K562 (cell line): ENCODE measurements at regions not wholly inside any gene's neighbourhood (a gene's known extent, or its start where the extent isn't known, plus 50 kb on each side); places are given as distances from the start of the nearest gene placed in this dataset.

ENCODE experiments used
- ATF7 ChIP-seq: fragments of 450-650 bp; IDR thresholded peaks from 2 replicates; pipeline ENCODE4 v1.7.1; 2014; ENCODE audit warnings: mild to moderate bottlenecking, moderate library complexity
- BHLHE40 ChIP-seq: IDR thresholded peaks from 2 replicates; pipeline ENCODE4 v1.6.1; 2011; ENCODE audit warnings: low read length, improper control_type of control experiment
- CREB5 ChIP-seq: fragments of 250-450 bp; sonication (Bioruptor Pico); IDR thresholded peaks from 2 replicates; pipeline ENCODE4 v1.5.0; 2020; ENCODE audit warnings: mild to moderate bottlenecking
- EP300 ChIP-seq: IDR thresholded peaks from 2 replicates; pipeline ENCODE4 v1.6.1; 2012; ENCODE audit warnings: low read length, improper control_type of control experiment
- FOSL1 ChIP-seq: fragments of 200-800 bp; sonication (Bioruptor generic); conservative IDR thresholded peaks from 2 replicates; pipeline ENCODE4 v1.6.1; 2016; ENCODE audit warnings: missing genetic modification characterization, missing compliant biosample characterization
- FOXK1 ChIP-seq: sonication (generic); formaldehyde crosslinking; IDR thresholded peaks from 2 replicates; pipeline ENCODE4 v1.8.0; 2022; ENCODE audit warnings: missing genetic modification reagents, mild to moderate bottlenecking, borderline replicate concordance
- NFE2L1 ChIP-seq: fragments of 450-650 bp; IDR thresholded peaks from 2 replicates; pipeline ENCODE4 v1.6.1; 2016; ENCODE audit warnings: missing genetic modification characterization, low read depth, mild to moderate bottlenecking, missing compliant biosample characterization, moderate library complexity, borderline replicate concordance
- NR2C2 ChIP-seq, 2 experiments: fragments of 200-800 bp in 1 of 2; sonication (Bioruptor generic) in 1 of 2; sonication (generic) in 1 of 2; formaldehyde crosslinking in 1 of 2; IDR thresholded peaks; 2 replicates each; pipeline versions ENCODE4 v1.6.1 to v1.8.0; 2016 to 2022; ENCODE audit warnings: mild to moderate bottlenecking in 1 of 2, missing compliant biosample characterization in 1 of 2, missing genetic modification characterization in 1 of 2, missing genetic modification reagents in 1 of 2
- POLR2AphosphoS2 ChIP-seq: IDR thresholded peaks from 2 replicates; pipeline ENCODE4 v1.6.1; 2012; ENCODE audit warnings: low read length, improper control_type of control experiment
- RFX5 ChIP-seq: IDR thresholded peaks from 2 replicates; pipeline ENCODE4 v1.6.1; 2011; ENCODE audit warnings: low read depth, mild to moderate bottlenecking, improper control_type of control experiment, low read length
- SMAD3 ChIP-seq: fragments of 450-650 bp; formaldehyde crosslinking; conservative IDR thresholded peaks from 2 replicates; pipeline ENCODE4 v1.4.0; 2020; ENCODE audit warnings: mild to moderate bottlenecking
- ZNF3 ChIP-seq: fragments of 250-450 bp; sonication (Bioruptor Pico); IDR thresholded peaks from 2 replicates; pipeline ENCODE4 v1.5.0; 2021; ENCODE audit warnings: mild to moderate bottlenecking, moderate library complexity
- ZZZ3 ChIP-seq: fragments of 450-650 bp; IDR thresholded peaks from 2 replicates; pipeline ENCODE4 v1.6.1; 2016; ENCODE audit warnings: antibody characterized with exemption, mild to moderate bottlenecking, moderate library complexity

- TF ChIP-seq ATF7 (no peak), RFX5 (no peak), ZNF3 (no peak), EP300 (no peak), CREB5 (CRISPR knock-in tag) (no peak), FOXK1 (no peak), POLR2AphosphoS2 (no peak), FOSL1 (tag) (no peak), BHLHE40 (no peak), ZZZ3 (no peak), NFE2L1 (tag) (no peak), SMAD3 (CRISPR knock-in tag) (no peak), NR2C2 (CRISPR knock-in tag; IDR thresholded peaks at IDR 0.05) (no peak), NR2C2 (tag; IDR thresholded peaks at IDR 0.05) (no peak)
These were observed 831.6 kb downstream of the KCNA4 start for GRCh38 chr11:29184939-29185890.
